Mucosa of descending colon (tissue), 3 donors: ENCODE measurements at regions not wholly inside any gene's neighbourhood (a gene's known extent, or its start where the extent isn't known, plus 50 kb on each side); places are given as distances from the start of the nearest gene placed in this dataset.
"Not testable (repeated sequence)": the region's sequence is repeated elsewhere in the genome, so short reads cannot be mapped to it uniquely, and the experiment has no call there.

Experiments used
- ATAC-seq: fragments of 200-7000 bp; cut with Tn5 transposase; one replicate; pipeline ENCODE4 v1.9.1; 2020; ENCODE audit warnings: mild to moderate bottlenecking, moderate library complexity
- DNase-seq, 3 donors: peaks; one replicate each; pipeline ENCODE4 v3.0.0-alpha.2; 2020
- H3K36me3 ChIP-seq: fragments of 200-600 bp; one replicate; pipeline ENCODE4 v1.8.0; 2021; ENCODE audit warnings: low read depth, mild to moderate bottlenecking
- H3K4me1 ChIP-seq: fragments of 200-600 bp; one replicate; pipeline ENCODE4 v1.8.0; 2021; ENCODE audit warnings: low read depth, mild to moderate bottlenecking
- H3K4me3 ChIP-seq: fragments of 200-600 bp; one replicate; pipeline ENCODE4 v1.8.0; 2021; ENCODE audit warnings: mild to moderate bottlenecking
- H3K9me3 ChIP-seq: fragments of 200-600 bp; one replicate; pipeline ENCODE4 v1.8.0; 2021; ENCODE audit warnings: mild to moderate bottlenecking
- CTCF ChIP-seq: fragments of 200-600 bp; IDR thresholded peaks from one replicate; pipeline ENCODE4 v1.8.0; 2022; ENCODE audit warnings: antibody characterized with exemption, mild to moderate bottlenecking
- intact Hi-C, 2 donors: fragments of 100-400 bp; cut with DNase I in 1 of 2; cut with micrococcal nuclease in 1 of 2; formaldehyde crosslinking; loops; one replicate each; pipeline versions ENCODE4 v1.11.0 to v1.11.1; 2022; cut with DNase I, micrococcal nuclease
- donor health status: DM: no; HTN: no; CAD: no; lungs with moderate emphysema.
- donor health status: DM: no; HTN: no; CAD: no.
- donor health status: DM: no; HTN: yes; CAD: no.

- DNase-seq, result no peak
Observed at GRCh38 chr7:4523873-4524272, 158.2 kb upstream of the FOXK1 start.

GRCh38 chr7:4525884-4526283, 156.2 kb upstream of the FOXK1 start:
- no peak for TF ChIP-seq CTCF
- DNase-seq (no peak), ATAC-seq (no peak)
- no peak overlapping the region for H3K4me3 ChIP-seq
- no peaks in the 10 kb centered on the region for H3K36me3 ChIP-seq
- no peaks in the 10 kb centered on the region for H3K9me3 ChIP-seq
- intact Hi-C loops, result no loop called here
- H3K4me1 ChIP-seq, result no peaks in the 10 kb centered on the region

More at GRCh38 chr7:4523873-4524272, 158.2 kb upstream of the FOXK1 start:
- Histone ChIP-seq H3K36me3 (no peaks in the 10 kb centered on the region), H3K4me3 (no peak overlapping the region), H3K9me3 (no peaks in the 10 kb centered on the region), H3K4me1 (no peaks in the 10 kb centered on the region)
- no peak for ATAC-seq
- intact Hi-C loops, result no loop called here
- TF ChIP-seq CTCF, result no peak

- TF ChIP-seq CTCF, result no peak
- Histone ChIP-seq H3K4me1 (no peaks in the 10 kb centered on the region), H3K9me3 (no peaks in the 10 kb centered on the region), H3K4me3 (no peak overlapping the region), H3K36me3 (no peaks in the 10 kb centered on the region)
- ATAC-seq, result no peak
- no peak for DNase-seq
- intact Hi-C loops, result no loop called here
Observed at GRCh38 chr7:4527988-4528636, 154.0 kb upstream of the FOXK1 start.

GRCh38 chr7:4531236-4531635, 150.9 kb upstream of the FOXK1 start:
- no peak for DNase-seq
- no peaks in the 10 kb centered on the region for H3K4me1 ChIP-seq
- ATAC-seq, result no peak
- H3K36me3 ChIP-seq, result no peaks in the 10 kb centered on the region
- no peak for TF ChIP-seq CTCF
- intact Hi-C loops, result no loop called here
- H3K9me3 ChIP-seq, result no peaks in the 10 kb centered on the region
- H3K4me3 ChIP-seq, result no peak overlapping the region

GRCh38 chr7:4533339-4533738, 148.8 kb upstream of the FOXK1 start:
- H3K4me3 ChIP-seq, intact Hi-C loops, H3K36me3 ChIP-seq, ATAC-seq, DNase-seq, H3K9me3 ChIP-seq, H3K4me1 ChIP-seq: not testable (repeated sequence)

- intact Hi-C loops, result no loop called here
- H3K36me3 ChIP-seq, result no peaks in the 10 kb centered on the region
- ATAC-seq (no peak), DNase-seq (no peak)
- TF ChIP-seq CTCF, result no peak
- no peaks in the 10 kb centered on the region for H3K4me1 ChIP-seq
- H3K9me3 ChIP-seq, result peaks cover 6% of the 10 kb centered on the region
- H3K4me3 ChIP-seq, result no peak overlapping the region
Observed at GRCh38 chr7:4549681-4550080, 132.4 kb upstream of the FOXK1 start.
